Endodermal cell (in vitro differentiated cells): ENCODE measurements at regions not wholly inside any gene's neighbourhood (a gene's known extent, or its start where the extent isn't known, plus 50 kb on each side); places are given as distances from the start of the nearest gene placed in this dataset.

Experiments used
- DNase-seq: peaks from one replicate; pipeline ENCODE4 v3.0.0-alpha.2; 2017
- H3K27ac ChIP-seq: 2 replicates; pipeline ENCODE4 v1.5.1; 2013; ENCODE audit warnings: mild to moderate bottlenecking, low read depth, low read length, moderate library complexity
- H3K27me3 ChIP-seq: 2 replicates; pipeline ENCODE4 v1.6.1; 2013; ENCODE audit warnings: mild to moderate bottlenecking, low read length, moderate library complexity; ENCODE audit not compliant: insufficient read depth, control insufficient read depth, poor library complexity, severe bottlenecking
- H3K36me3 ChIP-seq: 2 replicates; pipeline ENCODE4 v1.7.0; 2013; ENCODE audit warnings: mild to moderate bottlenecking, low read length, moderate library complexity; ENCODE audit not compliant: control insufficient read depth, insufficient read depth
- H3K4me1 ChIP-seq: one replicate; pipeline ENCODE4 v1.7.0; 2013; ENCODE audit warnings: low read length; ENCODE audit not compliant: control insufficient read depth, insufficient read depth
- H3K4me3 ChIP-seq: 2 replicates; pipeline ENCODE4 v1.5.1; 2013; ENCODE audit warnings: mild to moderate bottlenecking, low read length, moderate library complexity
- H3K9ac ChIP-seq: 2 replicates; pipeline ENCODE4 v1.6.1; 2013; ENCODE audit warnings: mild to moderate bottlenecking, low read length, moderate library complexity; ENCODE audit not compliant: poor library complexity, severe bottlenecking; ENCODE audit errors: extremely low read depth
- H3K9me3 ChIP-seq: 2 replicates; pipeline ENCODE4 v1.6.1; 2013; ENCODE audit warnings: mild to moderate bottlenecking, low read length, moderate library complexity; ENCODE audit not compliant: control insufficient read depth
- H3K27ac Mint-ChIP-seq: 2 replicates; pipeline ENCODE4 v1.8.0; 2020; ENCODE audit warnings: mixed read lengths
- H3K27me3 Mint-ChIP-seq: 2 replicates; pipeline ENCODE4 v1.8.0; 2021; ENCODE audit warnings: mild to moderate bottlenecking, mixed read lengths; ENCODE audit not compliant: insufficient read depth
- H3K36me3 Mint-ChIP-seq: 2 replicates; pipeline ENCODE4 v1.8.0; 2020; ENCODE audit warnings: low read depth, mixed read lengths
- H3K4me1 Mint-ChIP-seq: 2 replicates; pipeline ENCODE4 v1.8.0; 2020; ENCODE audit warnings: mixed read lengths
- H3K4me3 Mint-ChIP-seq: 2 replicates; pipeline ENCODE4 v1.8.0; 2020; ENCODE audit warnings: mild to moderate bottlenecking, moderate library complexity, mixed read lengths
- H3K9me3 Mint-ChIP-seq: 2 replicates; pipeline ENCODE4 v1.8.0; 2020; ENCODE audit warnings: mild to moderate bottlenecking, mixed read lengths
- CTCF ChIP-seq: fragments of 200-600 bp; sonication (generic); conservative IDR thresholded peaks from 2 replicates; pipeline ENCODE4 v1.5.0; 2021; ENCODE audit warnings: antibody characterized with exemption, mild to moderate bottlenecking
- WGBS, 2 experiments: methylation state at CpG; one replicate each; pipeline versions ENCODE4 v1.1.5 to v1.1.7; 2013; ENCODE audit warnings: missing lambda C conversion rate in 2 of 2, mixed read lengths in 1 of 2; ENCODE audit not compliant: insufficient coverage in 1 of 2, insufficient read length in 1 of 2; 5-methylcytosine and 5-hydroxymethylcytosine counted together

- WGBS, 2 experiments: 64 to 74% methylated on average over 3 to 4 of the region's 4 CpGs
- TF ChIP-seq CTCF: no peak
These were observed 864.6 kb upstream of the SEL1L start for GRCh38 chr14:82398256-82398655.

GRCh38 chr14:82403987-82404386 is 870.3 kb upstream of the SEL1L start:
- no peaks in the 10 kb centered on the region for H3K4me1 Mint-ChIP-seq
- DNase-seq: no peak
- H3K9ac ChIP-seq: no peak overlapping the region
- no peaks in the 10 kb centered on the region for H3K36me3 Mint-ChIP-seq
- no peaks in the 10 kb centered on the region for H3K9me3 ChIP-seq
- H3K36me3 ChIP-seq: no peaks in the 10 kb centered on the region
- H3K4me3 ChIP-seq: no peak overlapping the region
- TF ChIP-seq CTCF: no peak
- no peaks in the 10 kb centered on the region for H3K27me3 ChIP-seq
- H3K4me1 ChIP-seq: no peaks in the 10 kb centered on the region
- no peak overlapping the region for H3K27ac ChIP-seq
- no peaks in the 10 kb centered on the region for H3K27me3 Mint-ChIP-seq
- H3K4me3 Mint-ChIP-seq: no peak overlapping the region
- H3K27ac Mint-ChIP-seq: no peak overlapping the region
- peaks cover 3% of the 10 kb centered on the region for H3K9me3 Mint-ChIP-seq

More at GRCh38 chr14:82398256-82398655, 864.6 kb upstream of the SEL1L start:
- Mint-ChIP-seq H3K36me3 (no peaks in the 10 kb centered on the region), H3K4me3 (no peak overlapping the region), H3K4me1 (peaks cover 7% of the 10 kb centered on the region), H3K27me3 (no peaks in the 10 kb centered on the region), H3K27ac (no peak overlapping the region), H3K9me3 (no peaks in the 10 kb centered on the region)
- no peak for DNase-seq
- H3K9ac ChIP-seq: no peak overlapping the region
- no peak overlapping the region for H3K4me3 ChIP-seq
- H3K9me3 ChIP-seq: no peaks in the 10 kb centered on the region
- no peak overlapping the region for H3K27ac ChIP-seq
- H3K4me1 ChIP-seq: no peaks in the 10 kb centered on the region
- no peaks in the 10 kb centered on the region for H3K36me3 ChIP-seq
- H3K27me3 ChIP-seq: no peaks in the 10 kb centered on the region

GRCh38 chr14:82410064-82410463 is 876.4 kb upstream of the SEL1L start:
- Histone ChIP-seq H3K4me1 (no peaks in the 10 kb centered on the region), H3K27ac (no peak overlapping the region), H3K27me3 (no peaks in the 10 kb centered on the region), H3K4me3 (no peak overlapping the region), H3K36me3 (no peaks in the 10 kb centered on the region), H3K9ac (no peak overlapping the region), H3K9me3 (no peaks in the 10 kb centered on the region)
- Mint-ChIP-seq H3K4me3 (no peak overlapping the region), H3K36me3 (no peaks in the 10 kb centered on the region), H3K27me3 (no peaks in the 10 kb centered on the region), H3K9me3 (peaks cover 3% of the 10 kb centered on the region), H3K27ac (no peak overlapping the region), H3K4me1 (peaks cover 13% of the 10 kb centered on the region)
- no peak for TF ChIP-seq CTCF
- DNase-seq: no peak
- 100% methylated on average over 1 of the region's 1 CpG; no CpG with 5 or more reads in 1 of the 2 experiments for WGBS, 2 experiments
